GM18858 (cell line): ENCODE measurements at regions not wholly inside any gene's neighbourhood (a gene's known extent, or its start where the extent isn't known, plus 50 kb on each side); places are given as distances from the start of the nearest gene placed in this dataset.

Experiments used
- ATAC-seq: cut with Tn5 transposase; IDR thresholded peaks from one replicate; pipeline ENCODE4 v1.9.1; 2021; ENCODE audit not compliant: unreplicated experiment

DNA sequence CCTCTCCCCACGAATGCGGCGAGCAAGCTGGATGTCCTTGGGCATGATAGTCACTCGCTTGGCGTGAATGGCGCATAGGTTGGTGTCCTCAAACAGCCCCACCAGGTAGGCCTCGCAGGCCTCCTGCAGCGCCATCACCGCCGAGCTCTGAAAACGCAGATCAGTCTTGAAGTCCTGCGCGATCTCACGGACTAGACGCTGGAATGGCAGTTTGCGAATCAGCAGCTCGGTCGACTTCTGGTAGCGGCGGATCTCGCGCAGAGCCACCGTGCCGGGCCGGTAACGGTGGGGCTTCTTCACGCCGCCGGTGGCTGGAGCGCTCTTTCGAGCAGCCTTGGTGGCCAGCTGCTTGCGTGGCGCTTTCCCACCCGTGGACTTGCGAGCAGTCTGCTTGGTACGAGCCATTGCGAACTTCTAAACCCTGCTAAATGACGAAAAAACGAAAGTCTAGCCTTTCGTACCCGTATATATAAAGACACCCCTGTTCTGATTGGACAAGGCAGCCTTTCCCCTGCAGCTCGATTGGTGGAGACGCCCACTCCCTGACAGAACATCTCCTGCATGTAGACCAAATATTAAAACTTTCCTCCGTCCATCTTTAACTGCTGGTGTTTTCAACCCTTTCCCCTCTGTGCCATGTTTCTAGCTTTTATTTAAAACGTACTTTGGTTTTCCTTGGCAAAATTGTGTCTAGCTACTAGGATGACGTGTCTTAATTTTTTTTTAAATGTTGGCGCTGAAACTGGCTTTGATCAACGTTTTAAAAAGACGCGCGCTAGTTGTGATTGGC lies 109.8 kb downstream of the HFE start:
- peak; percentile 25 for ATAC-seq

DNA sequence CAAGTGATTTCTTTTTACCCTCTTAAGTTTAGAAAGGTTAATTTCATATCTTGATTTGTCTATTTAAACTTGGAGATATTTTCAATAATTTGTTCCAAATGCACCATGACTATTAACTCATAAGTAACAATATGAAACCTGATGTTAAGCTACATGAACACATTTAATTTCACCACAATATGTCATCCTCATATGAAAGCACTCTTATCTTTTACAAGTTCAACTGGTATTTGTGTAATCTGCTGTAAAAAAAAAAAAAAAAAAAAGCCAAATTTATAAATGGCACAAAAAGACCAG lies 110.4 kb downstream of the HFE start:
- ATAC-seq: no peak

DNA sequence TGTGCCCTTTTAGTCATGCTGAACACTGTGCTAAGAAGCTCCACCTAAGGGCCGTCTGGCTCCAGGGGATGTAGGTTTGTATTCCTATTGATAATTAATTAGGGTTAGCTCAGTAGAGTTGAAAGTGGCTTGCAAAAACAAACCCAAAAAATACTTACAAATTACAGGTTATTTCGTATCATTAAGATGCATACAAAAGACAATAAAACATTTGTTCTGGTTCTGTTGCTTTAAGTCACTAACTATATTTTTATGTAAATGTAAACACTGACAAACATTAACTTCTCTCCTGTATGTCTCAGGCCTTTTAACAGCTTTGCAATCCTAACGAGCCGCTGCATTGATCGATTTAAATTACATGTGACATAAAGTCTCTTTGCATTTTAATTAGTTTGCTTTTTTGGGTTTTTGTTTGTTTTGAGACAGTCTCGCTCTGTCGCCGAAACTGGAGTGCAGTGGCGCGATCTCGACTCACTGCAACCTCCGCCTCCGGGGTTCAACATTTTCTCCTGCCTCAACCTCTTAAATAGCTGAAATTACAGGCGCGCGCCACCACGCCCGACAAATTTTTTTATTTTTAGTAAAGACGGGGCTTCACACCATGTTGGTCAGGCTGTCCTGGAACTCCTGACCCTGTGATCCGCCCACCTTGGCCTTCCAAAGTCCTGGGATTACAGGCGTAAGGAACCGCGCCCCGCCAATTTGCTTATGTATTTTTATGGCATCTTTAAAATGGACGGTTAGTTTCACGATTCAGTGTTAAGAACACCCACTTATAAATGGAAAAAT lies 110.9 kb downstream of the HFE start:
- no peak for ATAC-seq

DNA sequence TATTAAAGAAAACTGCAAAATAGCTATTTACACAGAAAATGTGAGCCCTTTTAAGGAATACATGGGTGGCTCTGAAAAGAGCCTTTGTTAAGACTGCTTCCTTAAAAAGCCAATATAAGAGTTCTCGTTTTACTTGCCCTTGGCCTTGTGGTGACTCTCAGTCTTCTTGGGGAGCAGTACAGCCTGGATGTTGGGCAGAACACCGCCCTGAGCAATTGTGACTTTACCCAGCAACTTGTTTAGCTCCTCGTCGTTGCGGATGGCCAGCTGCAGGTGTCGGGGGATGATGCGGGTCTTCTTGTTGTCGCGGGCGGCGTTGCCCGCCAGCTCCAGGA lies 111.5 kb downstream of the HFE start:
- no peak for ATAC-seq

DNA sequence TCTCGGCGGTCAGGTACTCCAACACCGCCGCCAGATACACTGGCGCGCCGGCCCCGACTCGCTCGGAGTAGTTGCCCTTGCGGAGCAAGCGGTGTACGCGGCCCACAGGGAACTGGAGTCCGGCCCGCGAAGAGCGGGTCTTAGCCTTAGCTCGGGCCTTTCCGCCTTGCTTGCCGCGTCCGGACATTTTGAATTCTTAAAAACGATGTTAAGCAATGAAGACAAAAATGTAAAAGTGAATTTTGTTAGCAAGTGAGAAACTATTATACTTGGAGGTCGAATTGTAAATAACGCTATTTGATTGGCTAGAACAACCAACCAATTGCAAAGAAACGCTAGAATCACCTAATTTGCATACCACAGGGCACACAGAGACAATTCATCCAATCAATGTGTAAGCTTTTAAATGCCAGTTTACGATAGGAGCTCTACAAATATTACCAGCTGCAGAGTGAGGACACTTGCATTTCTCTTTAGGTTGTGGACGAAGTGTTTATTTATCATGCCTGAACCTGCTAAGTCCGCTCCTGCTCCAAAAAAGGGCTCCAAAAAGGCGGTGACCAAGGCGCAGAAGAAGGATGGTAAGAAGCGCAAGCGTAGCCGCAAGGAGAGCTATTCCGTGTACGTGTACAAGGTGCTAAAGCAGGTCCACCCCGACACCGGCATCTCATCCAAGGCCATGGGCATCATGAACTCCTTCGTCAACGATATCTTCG lies 112.0 kb downstream of the HFE start:
- peak; percentile 47 for ATAC-seq

DNA sequence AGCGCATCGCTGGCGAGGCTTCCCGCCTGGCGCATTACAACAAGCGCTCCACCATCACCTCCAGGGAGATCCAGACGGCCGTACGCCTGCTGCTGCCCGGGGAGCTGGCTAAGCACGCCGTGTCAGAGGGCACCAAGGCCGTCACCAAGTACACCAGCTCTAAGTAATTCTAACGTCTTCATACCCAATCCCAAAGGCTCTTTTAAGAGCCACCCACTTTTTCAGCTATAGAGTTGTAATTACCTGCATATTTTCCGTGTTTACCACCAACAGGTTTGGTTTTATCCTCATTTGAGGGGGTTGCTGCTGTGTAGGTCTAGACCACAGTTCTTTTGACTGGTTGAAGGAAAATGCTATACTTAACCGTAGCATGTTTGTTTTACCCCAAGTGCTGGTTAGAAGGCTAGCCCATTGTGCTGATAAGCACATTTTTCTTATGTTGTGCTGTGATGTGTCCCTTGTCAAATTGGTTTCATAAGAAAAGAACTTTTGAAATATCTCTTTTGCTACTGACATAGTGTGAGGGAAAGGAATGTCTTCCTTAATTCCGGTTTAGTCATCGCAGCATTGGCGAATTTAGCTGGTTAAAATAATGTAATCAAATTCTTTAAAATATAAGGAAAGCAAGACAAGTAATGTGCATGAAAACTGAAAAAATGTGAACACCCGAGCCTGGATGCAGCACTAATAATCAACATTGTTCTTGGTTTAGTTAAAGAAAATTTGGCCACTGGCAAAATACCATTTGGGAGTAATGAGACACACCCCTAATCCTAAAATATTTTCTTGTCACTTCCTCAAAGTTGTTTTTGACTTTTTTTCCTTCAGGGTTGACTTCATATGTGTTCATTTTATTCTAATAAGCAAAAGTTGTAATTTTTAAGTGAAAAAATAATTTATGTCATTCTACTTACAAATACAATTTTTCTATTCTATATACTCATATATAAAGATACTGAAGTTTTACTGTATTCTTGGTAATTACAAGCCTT lies 112.8 kb downstream of the HFE start:
- ATAC-seq: no peak

DNA sequence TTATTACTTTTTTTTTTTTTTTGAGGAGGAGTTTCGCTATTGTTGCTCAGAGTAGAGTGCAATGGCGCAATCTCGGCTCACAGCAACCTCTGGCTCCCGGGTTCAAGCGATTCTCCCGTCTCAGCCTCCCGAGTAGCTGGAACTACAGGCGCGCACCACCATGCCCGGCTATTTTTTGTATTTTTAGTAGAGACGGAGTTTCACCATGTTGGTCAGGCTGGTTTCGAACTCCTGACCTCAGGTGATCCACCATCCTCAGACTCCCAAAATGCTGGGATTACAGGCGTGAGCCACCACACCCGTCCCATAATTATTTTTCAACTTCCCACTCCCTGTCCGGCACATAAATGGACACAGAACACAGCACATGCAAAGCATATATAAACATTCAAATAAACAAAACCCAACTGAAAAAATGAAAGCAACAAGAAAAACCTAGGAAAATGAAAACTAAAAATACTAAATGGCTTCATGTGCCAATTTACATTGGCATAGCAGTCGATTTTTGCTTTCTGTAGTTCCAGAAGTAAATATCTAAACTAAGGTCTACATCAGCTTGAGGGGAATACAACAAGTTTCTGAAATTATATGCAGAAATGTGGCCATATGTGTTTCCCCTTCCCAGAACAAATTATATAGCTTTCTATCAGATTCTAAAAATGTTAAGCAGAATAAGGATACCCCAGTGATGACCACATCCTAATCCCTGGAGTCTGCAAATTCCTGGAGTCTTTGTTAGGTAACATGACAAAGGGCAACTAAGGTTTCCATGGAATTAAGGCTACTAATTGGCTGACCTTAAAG lies 113.9 kb downstream of the HFE start:
- no peak for ATAC-seq

DNA sequence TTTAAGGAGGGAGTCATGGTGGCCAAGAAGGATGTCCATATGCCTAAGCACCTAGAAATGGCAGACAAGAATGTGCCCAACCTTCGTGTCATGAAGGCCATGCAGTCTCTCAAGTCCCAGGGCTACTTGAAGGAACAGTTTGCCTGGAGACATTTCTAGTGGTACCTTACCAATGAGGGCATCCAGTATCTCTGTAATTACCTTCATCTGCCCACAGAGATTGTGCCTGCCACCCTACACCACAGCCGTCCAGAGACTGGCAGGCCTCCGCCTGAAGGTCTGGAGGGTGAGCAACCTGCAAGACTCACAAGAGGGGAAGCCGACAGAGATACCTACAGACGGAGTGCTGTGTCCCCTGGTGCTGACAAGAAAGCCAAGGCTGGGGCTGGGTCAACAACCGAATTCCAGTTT lies 115.0 kb downstream of the HFE start:
- no peak for ATAC-seq

DNA sequence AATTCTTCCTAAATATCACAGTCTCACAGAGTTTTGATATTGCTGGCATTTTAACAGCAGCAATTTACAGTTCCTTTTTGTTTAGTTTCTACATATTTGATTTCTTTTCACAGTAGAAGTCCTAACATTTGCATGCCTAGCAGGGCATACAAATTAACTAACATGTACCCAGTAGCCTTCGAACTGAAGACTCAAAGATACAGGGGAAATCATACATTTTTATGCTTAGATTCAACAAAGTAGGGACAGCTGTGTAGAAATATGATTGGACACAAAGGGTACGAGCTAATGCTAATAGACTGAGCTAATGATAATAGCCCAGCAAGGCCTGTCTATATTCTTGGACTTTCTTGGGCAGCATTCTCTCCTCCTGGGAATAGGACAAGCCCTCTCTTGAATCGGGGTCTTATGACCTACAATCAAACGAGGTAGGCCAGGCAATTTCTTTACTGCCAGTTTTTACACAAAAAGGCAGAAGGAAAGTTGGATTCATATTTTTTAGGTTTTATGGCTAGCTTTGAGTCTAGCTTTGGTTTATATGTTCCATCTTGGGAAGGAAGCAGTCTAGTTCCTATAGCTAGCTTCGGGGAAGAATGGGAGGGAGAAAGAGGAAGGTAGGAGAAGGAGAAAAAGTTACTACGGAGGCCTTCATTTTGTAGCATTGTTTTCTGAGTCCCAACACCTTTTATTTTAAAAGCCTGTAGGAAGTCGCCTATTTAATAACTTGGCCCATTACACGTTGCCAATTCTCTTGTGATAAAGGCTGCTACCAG lies 115.8 kb downstream of the HFE start:
- no peak for ATAC-seq

DNA sequence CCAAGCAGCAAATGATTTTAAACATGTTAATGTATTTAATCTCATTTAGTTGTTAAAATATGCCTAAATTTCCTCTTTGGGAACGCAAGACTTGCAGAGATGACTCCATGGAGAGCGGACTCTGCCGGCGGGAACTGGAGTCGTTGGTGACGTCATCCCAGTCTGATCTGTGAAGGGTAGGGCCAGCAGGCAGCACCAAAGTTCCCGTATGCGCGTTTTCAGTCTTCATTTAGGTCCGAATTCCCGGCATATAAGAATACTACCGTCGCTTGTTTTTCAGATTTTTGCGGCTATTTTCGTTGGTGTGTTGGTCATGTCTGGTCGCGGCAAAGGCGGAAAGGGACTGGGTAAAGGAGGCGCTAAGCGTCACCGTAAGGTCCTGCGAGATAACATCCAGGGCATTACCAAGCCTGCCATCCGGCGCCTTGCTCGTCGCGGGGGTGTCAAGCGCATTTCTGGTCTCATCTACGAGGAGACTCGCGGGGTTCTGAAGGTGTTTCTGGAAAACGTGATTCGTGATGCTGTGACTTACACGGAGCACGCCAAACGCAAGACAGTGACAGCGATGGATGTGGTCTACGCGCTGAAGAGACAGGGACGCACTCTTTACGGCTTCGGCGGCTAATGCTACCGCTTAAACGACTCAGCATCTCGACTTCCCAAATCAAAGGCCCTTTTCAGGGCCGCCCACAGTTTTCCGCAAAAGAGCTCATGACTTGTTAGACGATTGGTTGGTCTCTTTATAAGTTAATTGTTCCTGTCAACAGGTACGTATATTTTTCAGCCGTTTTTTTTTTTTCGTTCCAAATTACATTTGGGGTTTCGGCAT lies 117.3 kb downstream of the HFE start:
- ATAC-seq: peak; percentile 36

DNA sequence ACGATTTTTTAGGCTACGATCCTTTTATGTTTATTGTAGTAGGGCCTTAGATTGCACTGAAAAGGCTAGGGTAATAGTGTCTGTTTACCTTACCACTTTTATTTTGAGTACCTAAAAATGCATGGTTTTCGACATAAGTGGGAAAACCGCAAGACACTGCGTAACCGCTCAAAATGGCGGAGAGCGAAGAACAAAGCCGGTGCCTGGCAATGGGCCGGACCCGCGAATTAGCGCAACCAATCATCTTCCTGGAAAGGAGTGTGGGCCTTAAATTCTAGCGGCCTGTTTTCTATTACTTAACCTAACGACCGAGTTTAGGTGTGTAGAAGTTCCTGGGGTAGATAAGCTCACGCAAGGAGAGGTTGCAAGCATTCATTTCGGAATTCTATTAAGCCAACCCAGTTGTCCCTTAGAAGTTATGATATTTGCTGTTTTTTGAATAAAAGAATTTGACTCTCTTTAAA lies 118.0 kb downstream of the HFE start:
- ATAC-seq: no peak

DNA sequence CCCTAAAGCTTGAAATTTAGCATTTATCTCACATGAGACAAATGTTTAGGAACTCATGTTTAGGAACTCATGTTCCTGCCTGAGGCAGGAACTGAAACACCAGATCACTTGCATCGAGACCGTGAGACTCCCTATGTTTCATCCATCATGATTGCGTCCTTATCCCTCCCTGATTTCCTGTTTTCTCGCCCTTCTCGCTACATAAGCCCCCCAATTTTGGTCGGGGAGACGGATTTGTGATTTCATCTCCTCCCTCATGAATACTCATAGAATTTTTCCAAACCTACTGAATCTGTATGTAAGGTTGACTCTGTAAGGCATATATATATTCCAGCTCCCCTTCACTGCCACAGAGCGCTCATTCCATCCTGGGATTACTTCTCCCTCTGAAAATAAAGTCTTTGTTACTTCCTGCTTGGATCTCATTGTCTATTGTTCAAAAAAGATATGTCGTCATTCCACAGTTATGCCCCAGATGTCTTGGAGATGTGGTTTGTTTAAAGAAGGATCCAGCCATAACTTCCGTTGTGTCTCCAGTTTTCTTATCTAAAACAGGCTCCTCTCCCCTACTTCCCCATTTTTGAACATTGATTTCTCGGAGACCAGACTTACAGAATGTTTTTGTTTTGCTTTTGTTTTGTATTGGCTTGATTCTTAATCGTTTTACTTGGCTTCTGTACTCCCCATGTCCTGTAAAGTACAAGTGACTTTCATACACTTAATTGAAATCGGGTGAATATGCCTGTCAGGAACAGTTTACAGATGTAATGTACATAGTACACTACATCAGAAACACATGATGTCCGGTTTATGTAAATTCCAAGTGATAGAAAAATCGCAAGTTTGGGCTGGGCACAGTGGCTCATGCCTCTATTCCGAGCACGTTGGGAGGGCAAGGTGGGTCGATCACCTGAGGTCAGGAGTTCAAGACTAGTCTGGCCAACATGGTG lies 118.7 kb downstream of the HFE start:
- ATAC-seq: no peak

DNA sequence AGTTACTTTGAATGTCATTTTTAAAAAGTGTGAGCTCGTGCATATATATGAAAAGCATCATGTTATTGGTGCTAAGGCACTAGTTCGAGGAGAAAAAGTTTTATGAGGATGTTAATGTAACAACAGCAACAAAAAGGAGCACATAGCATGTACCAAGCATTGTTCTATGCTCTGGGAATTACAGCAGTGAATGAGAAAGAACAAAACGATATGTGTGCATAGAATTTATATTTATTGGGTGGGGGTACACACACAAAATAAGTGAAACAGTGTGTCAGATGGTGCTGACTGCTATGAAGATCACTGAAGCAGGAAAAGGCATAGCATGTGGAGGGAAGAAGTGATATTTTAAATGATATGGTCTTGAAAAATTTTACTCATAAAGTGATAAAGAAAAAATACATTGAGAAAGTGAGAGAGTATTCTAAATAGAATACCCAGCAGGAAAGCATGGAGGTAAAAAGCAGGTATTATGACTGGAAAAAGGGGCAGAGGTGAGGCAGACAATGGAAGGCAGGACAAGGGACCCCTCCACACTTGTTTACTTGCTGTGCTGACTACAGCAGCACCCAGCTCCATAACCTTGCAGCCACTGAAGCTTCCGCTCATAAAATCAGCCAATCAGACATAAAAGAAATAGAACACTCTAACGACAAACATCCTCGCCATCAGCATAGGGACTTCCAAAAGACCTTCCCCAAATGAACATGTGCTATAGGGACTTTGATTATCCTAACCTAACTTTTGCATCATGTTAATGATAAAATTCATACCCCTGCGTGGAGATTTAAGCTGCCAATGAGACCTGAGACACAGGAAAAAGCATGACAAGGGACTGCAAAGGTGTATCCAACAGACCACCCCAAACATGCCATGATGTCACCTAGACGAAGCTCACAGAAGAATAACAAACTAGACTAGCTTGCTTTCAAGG lies 119.9 kb downstream of the HFE start:
- ATAC-seq: no peak

DNA sequence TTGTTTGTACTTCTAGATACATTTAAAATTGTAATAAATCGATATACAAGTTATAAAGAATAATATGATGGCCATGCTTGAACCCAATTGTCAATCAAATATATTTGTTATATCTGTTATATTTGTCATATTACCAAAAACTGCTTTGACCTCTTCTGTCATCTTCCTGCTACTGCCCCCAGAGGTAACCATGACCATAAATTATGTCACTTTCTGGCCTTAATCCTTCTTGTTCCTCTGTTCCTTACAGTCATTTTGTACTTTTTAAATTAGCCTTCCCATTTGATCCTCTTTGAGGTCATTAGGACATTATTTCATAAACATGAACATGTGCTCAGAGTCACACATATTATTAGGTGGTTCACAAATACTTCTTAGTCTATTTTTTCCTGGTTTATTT lies 124.7 kb downstream of the HFE start:
- no peak for ATAC-seq

DNA sequence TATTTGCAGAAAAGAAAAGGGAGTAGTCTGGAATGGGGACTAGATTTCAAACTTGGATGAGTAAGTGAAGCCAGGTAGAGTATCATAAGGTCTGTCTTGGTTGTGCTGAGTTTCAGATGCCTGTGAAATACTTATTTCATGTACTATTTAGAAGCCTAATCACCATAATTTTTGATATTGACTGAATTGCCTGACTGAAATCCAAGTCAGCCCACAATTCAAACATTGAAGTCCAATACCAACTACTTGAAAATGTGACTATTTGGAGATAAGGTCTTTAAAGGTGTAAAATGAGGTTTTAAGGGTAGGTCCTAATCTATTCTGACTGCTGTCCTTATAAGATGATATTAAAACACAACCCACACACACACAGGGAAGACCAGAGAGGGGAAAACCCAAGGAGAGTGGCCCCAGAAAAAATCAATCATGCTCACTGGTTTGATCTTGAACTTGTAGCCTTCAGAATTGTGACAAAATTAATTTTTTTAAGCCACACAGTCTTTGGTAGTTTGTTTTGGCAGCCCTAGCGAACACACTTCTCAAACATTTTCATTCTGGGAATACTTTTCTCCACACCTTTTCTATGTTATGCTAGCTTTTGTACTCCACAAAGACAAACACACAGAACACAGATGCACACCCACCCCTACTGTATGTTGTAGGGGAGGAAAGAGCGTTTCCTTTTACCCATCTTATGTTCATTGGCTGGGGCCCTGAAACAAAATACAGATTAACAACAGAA lies 126.3 kb downstream of the HFE start:
- no peak for ATAC-seq
